AG04450 (cell line): ENCODE measurements at regions not wholly inside any gene's neighbourhood (a gene's known extent, or its start where the extent isn't known, plus 50 kb on each side); places are given as distances from the start of the nearest gene placed in this dataset.

Experiments used
- CTCF ChIA-PET: fragments of 300-600, 350-600 bp; formaldehyde crosslinking; extraction: SDS; loops from one replicate; lab custom pipeline; 2022; ENCODE audit warnings: antibody characterized with exemption, inconsistent platforms; lab: Charles Lee
- POLR2A ChIA-PET: fragments of 350-600 bp; formaldehyde crosslinking; extraction: SDS; loops from one replicate; lab custom pipeline; 2021; ENCODE audit warnings: antibody characterized with exemption, inconsistent platforms; lab: Yijun Ruan, JAX
- DNase-seq: peaks from one replicate; pipeline ENCODE4 v3.0.0-alpha.2; 2011; ENCODE audit warnings: low read depth, low spot score
- H3K27ac ChIP-seq: one replicate; pipeline ENCODE4 v1.5.1; 2012; ENCODE audit warnings: low read depth, low read length, control low read depth
- H3K27me3 ChIP-seq: one replicate; pipeline ENCODE4 v1.6.0; 2012; ENCODE audit warnings: low read length; ENCODE audit not compliant: control insufficient read depth, insufficient read depth
- H3K4me3 ChIP-seq: 2 replicates; pipeline ENCODE4 v1.5.1; 2011; ENCODE audit warnings: mild to moderate bottlenecking, low read depth, low read length, control low read depth
- H3K9me3 ChIP-seq: 2 replicates; pipeline ENCODE4 v1.5.1; 2012; ENCODE audit warnings: low read length; ENCODE audit not compliant: control insufficient read depth, insufficient read depth
- CTCF ChIP-seq: IDR thresholded peaks from 2 replicates; pipeline ENCODE4 v1.5.1; 2011; ENCODE audit warnings: low read depth, low read length, control low read depth, inconsistent platforms

GRCh38 chrX:113075521-113075920 is 234.9 kb upstream of the AMOT start:
- ChIA-PET CTCF (no interaction called here), POLR2A (no interaction called here)
- H3K4me3 ChIP-seq: no peak overlapping the region

GRCh38 chrX:113059714-113060113 is 219.1 kb upstream of the AMOT start:
- Histone ChIP-seq H3K4me3 (no peak overlapping the region), H3K9me3 (no peaks in the 10 kb centered on the region; the same call in 1 of the 2 replicates), H3K27ac (no peak overlapping the region), H3K27me3 (no peaks in the 10 kb centered on the region)
- ChIA-PET CTCF (no interaction called here), POLR2A (no interaction called here)
- TF ChIP-seq CTCF: no peak
- DNase-seq: no peak

More at GRCh38 chrX:113075521-113075920, 234.9 kb upstream of the AMOT start:
- no peak overlapping the region for H3K27ac ChIP-seq
- 0 out of 2 replicates have a peak, but pooled peaks cover 4% of the 10 kb centered on the region for H3K9me3 ChIP-seq
- no peak for DNase-seq
- no peak for TF ChIP-seq CTCF
- no peaks in the 10 kb centered on the region for H3K27me3 ChIP-seq

GRCh38 chrX:113058634-113059033 is 218.0 kb upstream of the AMOT start:
- no peak overlapping the region for H3K27ac ChIP-seq
- no peaks in the 10 kb centered on the region for H3K27me3 ChIP-seq
- H3K4me3 ChIP-seq: no peak overlapping the region
- no peaks in the 10 kb centered on the region; the same call in 1 of the 2 replicates for H3K9me3 ChIP-seq
- ChIA-PET POLR2A (no interaction called here), CTCF (no interaction called here)
- no peak for TF ChIP-seq CTCF
- no peak for DNase-seq

- H3K27me3 ChIP-seq: no peaks in the 10 kb centered on the region
- H3K4me3 ChIP-seq: no peak overlapping the region
- H3K27ac ChIP-seq: no peak overlapping the region
- no peak for DNase-seq
- ChIA-PET POLR2A (no interaction called here), CTCF (no interaction called here)
- TF ChIP-seq CTCF: no peak
- H3K9me3 ChIP-seq: peaks cover 4% of the 10 kb centered on the region; the same call in 1 of the 2 replicates
Observed at GRCh38 chrX:113048896-113049295, 208.3 kb upstream of the AMOT start.

- H3K27me3 ChIP-seq: no peaks in the 10 kb centered on the region
- TF ChIP-seq CTCF: no peak
- CTCF ChIA-PET: no interaction called here
Observed at GRCh38 chrX:113048480-113048879, 207.8 kb upstream of the AMOT start.

More at GRCh38 chrX:113048480-113048879, 207.8 kb upstream of the AMOT start:
- Histone ChIP-seq H3K27ac (no peak overlapping the region), H3K4me3 (no peak overlapping the region), H3K9me3 (peaks cover 4% of the 10 kb centered on the region; the same call in 1 of the 2 replicates)
- DNase-seq: no peak
- POLR2A ChIA-PET: no interaction called here
